Right lobe of liver (tissue), 4 donors: ENCODE measurements at regions not wholly inside any gene's neighbourhood (a gene's known extent, or its start where the extent isn't known, plus 50 kb on each side); places are given as distances from the start of the nearest gene placed in this dataset.

ENCODE experiments used
- POLR2A ChIP-seq: fragments of 450-650 bp; IDR thresholded peaks from one replicate; pipeline ENCODE4 v1.6.1; 2017; ENCODE audit warnings: antibody characterized with exemption, mild to moderate bottlenecking
- TF ChIP-seq, protein P1 (sequence below), 4 donors: fragments of 200-600 bp in 3 of 4; fragments of 450-650 bp in 1 of 4; IDR thresholded peaks; one replicate each; pipeline versions ENCODE4 v1.5.1 to v1.8.0; 2016 to 2022; ENCODE audit warnings: antibody characterized with exemption in 4 of 4, mild to moderate bottlenecking in 2 of 4
- donor health status: DM: no; HTN: no; CAD: no.
- donor health status: DM: no; HTN: no; CAD: no.
- donor health status: DM: no; HTN: yes; CAD: no.

DNA sequence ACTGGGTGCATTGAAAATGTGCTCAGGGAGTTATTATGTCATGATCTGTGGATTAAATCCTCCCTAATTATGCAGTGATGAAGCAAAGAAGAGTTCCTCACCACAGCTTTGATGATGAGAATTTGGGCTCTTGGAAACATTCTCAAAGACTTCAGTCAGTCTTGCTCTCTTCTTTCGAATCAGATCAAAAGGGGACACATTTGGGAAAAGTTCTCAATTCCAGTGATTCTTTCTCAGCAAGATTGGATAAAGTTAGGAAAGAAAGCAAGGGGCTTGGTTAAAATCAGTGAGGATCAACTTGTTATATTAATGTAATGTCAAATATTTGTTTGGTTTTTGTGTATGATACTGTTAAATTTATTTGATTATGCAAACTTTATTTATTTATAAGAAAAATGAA is 411.3 kb upstream of the ACTBL2 start:
- TF ChIP-seq, protein P1, sequence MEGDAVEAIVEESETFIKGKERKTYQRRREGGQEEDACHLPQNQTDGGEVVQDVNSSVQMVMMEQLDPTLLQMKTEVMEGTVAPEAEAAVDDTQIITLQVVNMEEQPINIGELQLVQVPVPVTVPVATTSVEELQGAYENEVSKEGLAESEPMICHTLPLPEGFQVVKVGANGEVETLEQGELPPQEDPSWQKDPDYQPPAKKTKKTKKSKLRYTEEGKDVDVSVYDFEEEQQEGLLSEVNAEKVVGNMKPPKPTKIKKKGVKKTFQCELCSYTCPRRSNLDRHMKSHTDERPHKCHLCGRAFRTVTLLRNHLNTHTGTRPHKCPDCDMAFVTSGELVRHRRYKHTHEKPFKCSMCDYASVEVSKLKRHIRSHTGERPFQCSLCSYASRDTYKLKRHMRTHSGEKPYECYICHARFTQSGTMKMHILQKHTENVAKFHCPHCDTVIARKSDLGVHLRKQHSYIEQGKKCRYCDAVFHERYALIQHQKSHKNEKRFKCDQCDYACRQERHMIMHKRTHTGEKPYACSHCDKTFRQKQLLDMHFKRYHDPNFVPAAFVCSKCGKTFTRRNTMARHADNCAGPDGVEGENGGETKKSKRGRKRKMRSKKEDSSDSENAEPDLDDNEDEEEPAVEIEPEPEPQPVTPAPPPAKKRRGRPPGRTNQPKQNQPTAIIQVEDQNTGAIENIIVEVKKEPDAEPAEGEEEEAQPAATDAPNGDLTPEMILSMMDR (IDR thresholded peaks at IDR 0.05): no peak
- TF ChIP-seq POLR2A: no peak
